H1 (cell line): ENCODE measurements at regions not wholly inside any gene's neighbourhood (a gene's known extent, or its start where the extent isn't known, plus 50 kb on each side); places are given as distances from the start of the nearest gene placed in this dataset.

Source experiments
- CTCF ChIA-PET: fragments of 300-600 bp; sonication (Branson Sonifier 250); formaldehyde crosslinking; loops from one replicate; lab custom pipeline; 2021; ENCODE audit not compliant: partially characterized antibody; lab: Charles Lee
- POLR2A ChIA-PET: fragments of 300-600 bp; sonication (Branson Sonifier 250); formaldehyde crosslinking; loops from one replicate; lab custom pipeline; 2021; ENCODE audit warnings: inconsistent platforms; ENCODE audit not compliant: partially characterized antibody; lab: Charles Lee
- DNase-seq, 2 experiments: peaks; one replicate each; pipeline versions ENCODE4 v3.0.0 to v3.0.0-alpha.2; 2010 to 2022; ENCODE audit warnings: low spot score in 2 of 2, low read depth in 1 of 2, mixed read lengths in 1 of 2
- FAIRE-seq: peaks from 2 replicates; lab custom pipeline; 2011; peaks lifted over from hg19 to GRCh38; lab: Jason Lieb, UNC
- H2AFZ ChIP-seq: 2 replicates; pipeline ENCODE4 v1.8.1; 2012; ENCODE audit warnings: low read length, inconsistent platforms
- H2AK5ac ChIP-seq: 2 replicates; pipeline ENCODE4 v1.6.1; 2013; ENCODE audit warnings: low read depth, low read length
- H2BK120ac ChIP-seq: replicated peaks from 2 replicates; pipeline ENCODE3; 2013; ENCODE audit warnings: low read depth, low read length, inconsistent platforms
- H2BK12ac ChIP-seq: 2 replicates; pipeline ENCODE4 v1.6.1; 2013; ENCODE audit warnings: low read depth, low read length
- H2BK15ac ChIP-seq: 2 replicates; pipeline ENCODE4 v1.6.1; 2013; ENCODE audit warnings: low read length
- H2BK20ac ChIP-seq: 2 replicates; pipeline ENCODE4 v1.6.1; 2013; ENCODE audit warnings: low read length
- H2BK5ac ChIP-seq: 2 replicates; pipeline ENCODE4 v1.6.1; 2013; ENCODE audit warnings: low read depth, low read length
- H3K14ac ChIP-seq: 2 replicates; pipeline ENCODE4 v1.6.1; 2013; ENCODE audit warnings: inconsistent platforms; ENCODE audit not compliant: insufficient read length
- H3K18ac ChIP-seq: 2 replicates; pipeline ENCODE4 v1.6.1; 2013; ENCODE audit warnings: low read length; ENCODE audit errors: extremely low read depth
- H3K23ac ChIP-seq: 2 replicates; pipeline ENCODE4 v1.6.1; 2013; ENCODE audit warnings: inconsistent platforms; ENCODE audit not compliant: insufficient read length
- H3K23me2 ChIP-seq: 2 replicates; pipeline ENCODE4 v1.6.1; 2013; ENCODE audit warnings: low read depth, low read length
- H3K27ac ChIP-seq: 2 replicates; pipeline ENCODE4 v1.6.1; 2011; ENCODE audit warnings: low read depth, low read length, inconsistent platforms
- H3K27me3 ChIP-seq, 4 experiments: replicated peaks in 1 of 4; 1 replicate in 1 of 4; 2 replicates in 3 of 4; pipeline versions ENCODE4 v1.6.1 to v1.8.1; 2011 to 2013; ENCODE audit warnings: low read length in 3 of 4, mild to moderate bottlenecking in 3 of 4, inconsistent platforms in 2 of 4, mixed read lengths in 2 of 4, moderate library complexity in 1 of 4; ENCODE audit not compliant: control insufficient read depth in 3 of 4, insufficient read depth in 3 of 4; ENCODE audit errors: extremely low read depth in 1 of 4
- H3K36me3 ChIP-seq, 4 experiments: 2 replicates each; pipeline versions ENCODE4 v1.6.1 to v1.8.1; 2011 to 2013; ENCODE audit warnings: mild to moderate bottlenecking in 4 of 4, low read length in 3 of 4, moderate library complexity in 2 of 4, control low read depth in 1 of 4, inconsistent platforms in 1 of 4; ENCODE audit not compliant: insufficient read depth in 4 of 4, control insufficient read depth in 2 of 4
- H3K4ac ChIP-seq: replicated peaks from 2 replicates; pipeline ENCODE3; 2013; ENCODE audit warnings: low read length, low read depth, mixed read lengths, inconsistent platforms; ENCODE audit not compliant: insufficient read length
- H3K4me1 ChIP-seq, 4 experiments: replicated peaks in 1 of 4; 1 replicate in 1 of 4; 2 replicates in 3 of 4; pipeline versions ENCODE4 v1.6.1 to v1.8.1; 2011 to 2013; ENCODE audit warnings: low read length in 3 of 4, inconsistent platforms in 2 of 4, mixed read lengths in 1 of 4; ENCODE audit not compliant: insufficient read depth in 4 of 4, control insufficient read depth in 3 of 4
- H3K4me2 ChIP-seq, 2 experiments: 2 replicates each; pipeline versions ENCODE4 v1.6.1 to v1.8.1; 2011 to 2013; ENCODE audit warnings: low read depth in 2 of 2, low read length in 2 of 2, control low read depth in 1 of 2, inconsistent platforms in 1 of 2, mild to moderate bottlenecking in 1 of 2; ENCODE audit not compliant: insufficient read depth in 1 of 2
- H3K4me3 ChIP-seq, 4 experiments: fragments of 200-600, 300-600 bp in 1 of 4; sonication (generic), shearing (Covaris generic), sonication (Bioruptor Twin) in 1 of 4; 2 replicates each; pipeline versions ENCODE4 v1.5.1 to v1.8.1; 2011 to 2016; ENCODE audit warnings: low read length in 4 of 4, low read depth in 3 of 4, control low read depth in 2 of 4, inconsistent platforms in 2 of 4, mild to moderate bottlenecking in 2 of 4, mixed read lengths in 1 of 4, moderate library complexity in 1 of 4; ENCODE audit not compliant: insufficient read depth in 2 of 4; ENCODE audit errors: extremely low read depth in 1 of 4
- H3K56ac ChIP-seq: replicated peaks from 2 replicates; pipeline ENCODE3; 2013; ENCODE audit warnings: low read depth, mild to moderate bottlenecking, mixed read lengths, low read length, inconsistent platforms; ENCODE audit not compliant: insufficient read length
- H3K79me1 ChIP-seq: 2 replicates; pipeline ENCODE4 v1.6.1; 2013; ENCODE audit warnings: low read depth, low read length, control low read depth
- H3K79me2 ChIP-seq, 2 experiments: 2 replicates each; pipeline versions ENCODE4 v1.6.1 to v1.8.1; 2012 to 2013; ENCODE audit warnings: low read length in 2 of 2, mild to moderate bottlenecking in 2 of 2, inconsistent platforms in 1 of 2; ENCODE audit not compliant: insufficient read depth in 2 of 2, control insufficient read depth in 1 of 2
- H3K9ac ChIP-seq, 4 experiments: replicated peaks in 1 of 4; 1 replicate in 1 of 4; 2 replicates in 3 of 4; pipeline versions ENCODE4 v1.6.1 to v1.8.1; 2011 to 2013; ENCODE audit warnings: low read depth in 3 of 4, low read length in 3 of 4, control low read depth in 2 of 4, mild to moderate bottlenecking in 2 of 4, moderate library complexity in 2 of 4, inconsistent platforms in 1 of 4; ENCODE audit errors: extremely low read depth in 1 of 4
- H3K9me3 ChIP-seq, 2 experiments: 2 replicates each; pipeline versions ENCODE4 v1.6.1 to v1.8.1; 2012 to 2013; ENCODE audit warnings: mild to moderate bottlenecking in 2 of 2, moderate library complexity in 2 of 2, control low read depth in 1 of 2, inconsistent platforms in 1 of 2, low read depth in 1 of 2, low read length in 1 of 2, mixed read lengths in 1 of 2; ENCODE audit not compliant: insufficient read depth in 2 of 2
- H4K20me1 ChIP-seq, 2 experiments: replicated peaks in 1 of 2; 2 replicates each; pipeline versions ENCODE3 to v1.8.1; 2011 to 2013; ENCODE audit warnings: inconsistent platforms in 2 of 2, low read length in 2 of 2, mild to moderate bottlenecking in 1 of 2; ENCODE audit not compliant: insufficient read depth in 2 of 2, control insufficient read depth in 1 of 2
- H4K5ac ChIP-seq: 2 replicates; pipeline ENCODE4 v1.6.1; 2013; ENCODE audit warnings: low read length, low read depth, mixed read lengths, inconsistent platforms; ENCODE audit not compliant: insufficient read length
- H4K8ac ChIP-seq: 2 replicates; pipeline ENCODE4 v1.8.0; 2013; ENCODE audit warnings: mild to moderate bottlenecking, moderate library complexity, low read length, inconsistent platforms; ENCODE audit not compliant: insufficient read depth; ENCODE audit errors: extremely low read depth
- H4K91ac ChIP-seq: replicated peaks from 2 replicates; pipeline ENCODE3; 2013; ENCODE audit warnings: low read length, mixed read lengths, inconsistent platforms; ENCODE audit not compliant: insufficient read length
- CHD1 ChIP-seq: IDR thresholded peaks from 2 replicates; pipeline ENCODE4 v1.6.1; 2012; ENCODE audit warnings: low read depth, low read length, improper control_type of control experiment
- GTF2F1 ChIP-seq: IDR thresholded peaks from 2 replicates; pipeline ENCODE4 v1.6.1; 2012; ENCODE audit warnings: low read depth, low read length, improper control_type of control experiment, borderline replicate concordance
- KDM5A ChIP-seq: fragments of 200-600 bp; IDR thresholded peaks from 2 replicates; pipeline ENCODE4 v1.7.1; 2012; ENCODE audit warnings: mild to moderate bottlenecking, low read length, inconsistent platforms, mixed read lengths
- RNF2 ChIP-seq: fragments of 200-900, 300-1000 bp; sonication (generic); IDR thresholded peaks from 2 replicates; pipeline ENCODE4 v1.7.1; 2016; ENCODE audit warnings: borderline replicate concordance, low read depth, mild to moderate bottlenecking, antibody characterized with exemption, low read length; ENCODE audit not compliant: poor library complexity, severe bottlenecking; ENCODE audit errors: missing control alignments
- TAF7 ChIP-seq: optimal IDR thresholded peaks from 2 replicates; pipeline ENCODE3; 2011; ENCODE audit warnings: low read depth, mild to moderate bottlenecking, inconsistent platforms, low read length, moderate library complexity, borderline replicate concordance
- WGBS, 2 experiments: shearing (Covaris generic) in 1 of 2; methylation state at CpG; one replicate each; pipeline versions ENCODE4 v1.1.6 to v1.1.7; 2013 to 2015; ENCODE audit warnings: low lambda C conversion rate in 2 of 2, mixed read lengths in 2 of 2, inconsistent platforms in 1 of 2, low coverage in 1 of 2, missing lambda C conversion rate in 1 of 2; ENCODE audit not compliant: insufficient replicate concordance in 2 of 2, insufficient coverage in 1 of 2, insufficient read length in 1 of 2; ENCODE audit errors: extremely low coverage in 1 of 2, missing lambda C conversion rate in 1 of 2; 5-methylcytosine and 5-hydroxymethylcytosine counted together
- TF ChIP-seq, protein P1 (sequence below): IDR thresholded peaks from 2 replicates; pipeline ENCODE4 v1.6.1; 2011; ENCODE audit warnings: low read length, improper control_type of control experiment
- TF ChIP-seq, protein P2 (sequence below), 3 experiments: IDR thresholded peaks; 1 replicate in 2 of 3; 2 replicates in 1 of 3; pipeline versions ENCODE4 v1.5.1 to v1.6.1; 2011; ENCODE audit warnings: low read length in 3 of 3, mild to moderate bottlenecking in 3 of 3, inconsistent platforms in 2 of 3, low read depth in 1 of 3, moderate library complexity in 1 of 3; ENCODE audit not compliant: insufficient read depth in 1 of 3; ENCODE audit errors: control extremely low read depth in 1 of 3
- TF ChIP-seq, protein P3 (sequence below): IDR thresholded peaks from 2 replicates; pipeline ENCODE4 v1.6.1; 2012; ENCODE audit warnings: inconsistent platforms

DNA sequence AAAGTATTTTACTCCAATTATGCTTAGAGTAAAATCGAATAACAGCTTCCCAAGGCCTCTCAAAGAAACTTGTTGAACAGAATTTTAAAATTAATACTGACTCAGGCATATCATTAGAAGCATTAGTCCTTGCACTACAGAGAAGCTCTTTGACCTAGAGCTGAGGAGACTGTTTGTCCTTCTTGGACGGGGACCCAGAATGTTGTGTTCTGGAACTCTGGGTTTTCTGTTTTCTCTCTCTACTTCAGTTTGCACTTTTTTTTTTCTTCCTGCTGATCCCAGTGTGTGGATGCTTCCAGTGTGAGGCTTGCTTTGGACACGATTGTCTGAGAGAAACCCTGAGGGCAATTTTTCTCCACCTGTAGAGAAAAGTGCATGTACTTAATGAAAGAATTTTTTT is 847.6 kb downstream of the SOCS6 start:
- H3K79me1 ChIP-seq: no peaks in the 10 kb centered on the region
- peaks cover 56 to 81% of the 10 kb centered on the region in 2 experiments for H3K9me3 ChIP-seq
- ChIA-PET POLR2A (no interaction called here), CTCF (no interaction called here)
- H2AFZ ChIP-seq: no peak overlapping the region
- no peak overlapping the region for H2BK20ac ChIP-seq
- H3K4ac ChIP-seq: no peak overlapping the region
- H4K91ac ChIP-seq: no peak overlapping the region
- no peaks in the 10 kb centered on the region for H3K36me3 ChIP-seq
- H3K56ac ChIP-seq: no peak overlapping the region
- H3K4me2 ChIP-seq: no peak overlapping the region
- no peak overlapping the region for H3K9ac ChIP-seq
- no peak overlapping the region for H2AK5ac ChIP-seq
- no peak overlapping the region for H3K27ac ChIP-seq
- no peaks in the 10 kb centered on the region; a peak in 1 of 7 replicates for H3K27me3 ChIP-seq
- no peak overlapping the region for H4K5ac ChIP-seq
- WGBS, 2 experiments: 75% methylated on average over 3 of the region's 3 CpGs; no CpG with 5 or more reads in 1 of the 2 experiments
- H3K18ac ChIP-seq: no peak overlapping the region
- H2BK15ac ChIP-seq: no peak overlapping the region
- TF ChIP-seq GTF2F1: no peak
- TF ChIP-seq, protein P1, sequence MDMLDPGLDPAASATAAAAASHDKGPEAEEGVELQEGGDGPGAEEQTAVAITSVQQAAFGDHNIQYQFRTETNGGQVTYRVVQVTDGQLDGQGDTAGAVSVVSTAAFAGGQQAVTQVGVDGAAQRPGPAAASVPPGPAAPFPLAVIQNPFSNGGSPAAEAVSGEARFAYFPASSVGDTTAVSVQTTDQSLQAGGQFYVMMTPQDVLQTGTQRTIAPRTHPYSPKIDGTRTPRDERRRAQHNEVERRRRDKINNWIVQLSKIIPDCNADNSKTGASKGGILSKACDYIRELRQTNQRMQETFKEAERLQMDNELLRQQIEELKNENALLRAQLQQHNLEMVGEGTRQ: no peak
- TF ChIP-seq TAF7: no peak
- TF ChIP-seq, protein P2, sequence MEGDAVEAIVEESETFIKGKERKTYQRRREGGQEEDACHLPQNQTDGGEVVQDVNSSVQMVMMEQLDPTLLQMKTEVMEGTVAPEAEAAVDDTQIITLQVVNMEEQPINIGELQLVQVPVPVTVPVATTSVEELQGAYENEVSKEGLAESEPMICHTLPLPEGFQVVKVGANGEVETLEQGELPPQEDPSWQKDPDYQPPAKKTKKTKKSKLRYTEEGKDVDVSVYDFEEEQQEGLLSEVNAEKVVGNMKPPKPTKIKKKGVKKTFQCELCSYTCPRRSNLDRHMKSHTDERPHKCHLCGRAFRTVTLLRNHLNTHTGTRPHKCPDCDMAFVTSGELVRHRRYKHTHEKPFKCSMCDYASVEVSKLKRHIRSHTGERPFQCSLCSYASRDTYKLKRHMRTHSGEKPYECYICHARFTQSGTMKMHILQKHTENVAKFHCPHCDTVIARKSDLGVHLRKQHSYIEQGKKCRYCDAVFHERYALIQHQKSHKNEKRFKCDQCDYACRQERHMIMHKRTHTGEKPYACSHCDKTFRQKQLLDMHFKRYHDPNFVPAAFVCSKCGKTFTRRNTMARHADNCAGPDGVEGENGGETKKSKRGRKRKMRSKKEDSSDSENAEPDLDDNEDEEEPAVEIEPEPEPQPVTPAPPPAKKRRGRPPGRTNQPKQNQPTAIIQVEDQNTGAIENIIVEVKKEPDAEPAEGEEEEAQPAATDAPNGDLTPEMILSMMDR (IDR thresholded peaks at IDR 0.05; ENCODE audit: control extremely low read depth in 1 of 3, insufficient read depth in 1 of 3, low read depth in 1 of 3, low read length in 3 of 3): no peak
- TF ChIP-seq KDM5A: no peak
- TF ChIP-seq CHD1: no peak
- TF ChIP-seq RNF2: no peak
- TF ChIP-seq, protein P3, sequence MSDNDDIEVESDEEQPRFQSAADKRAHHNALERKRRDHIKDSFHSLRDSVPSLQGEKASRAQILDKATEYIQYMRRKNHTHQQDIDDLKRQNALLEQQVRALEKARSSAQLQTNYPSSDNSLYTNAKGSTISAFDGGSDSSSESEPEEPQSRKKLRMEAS: no peak
- no peaks in the 10 kb centered on the region for H3K4me1 ChIP-seq
- no peak overlapping the region for H2BK120ac ChIP-seq
- no peak overlapping the region for H3K4me3 ChIP-seq
- H3K79me2 ChIP-seq: no peaks in the 10 kb centered on the region
- no peak overlapping the region for H3K23ac ChIP-seq
- no peaks in the 10 kb centered on the region for H3K23me2 ChIP-seq
- no peak overlapping the region for H2BK12ac ChIP-seq
- no peak overlapping the region for H2BK5ac ChIP-seq
- no peak overlapping the region for H3K14ac ChIP-seq
- H4K8ac ChIP-seq: no peak overlapping the region
- no peak for DNase-seq
- no peaks in the 10 kb centered on the region for H4K20me1 ChIP-seq
- FAIRE-seq: no peak
